GM12891 (cell line): ENCODE measurements at regions not wholly inside any gene's neighbourhood (a gene's known extent, or its start where the extent isn't known, plus 50 kb on each side); places are given as distances from the start of the nearest gene placed in this dataset.

Experiments used
- DNase-seq: peaks from one replicate; pipeline ENCODE4 v3.0.0; 2011; ENCODE audit warnings: low spot score; ENCODE audit not compliant: insufficient read length
- FAIRE-seq: peaks from 2 replicates; lab custom pipeline; 2011; peaks lifted over from hg19 to GRCh38; lab: Jason Lieb, UNC
- PAX5 ChIP-seq: IDR thresholded peaks from 2 replicates; pipeline ENCODE4 v1.6.1; 2011; ENCODE audit warnings: low read length, moderate library complexity, mild to moderate bottlenecking; ENCODE audit not compliant: insufficient read depth, severe bottlenecking
- POLR2A ChIP-seq: IDR thresholded peaks from 2 replicates; pipeline ENCODE4 v1.6.1; 2011; ENCODE audit warnings: low read depth, low read length, control low read depth
- POLR2AphosphoS5 ChIP-seq: IDR thresholded peaks from 2 replicates; pipeline ENCODE4 v1.6.1; 2011; ENCODE audit warnings: low read depth, low read length, control low read depth
- POU2F2 ChIP-seq: IDR thresholded peaks from 2 replicates; pipeline ENCODE4 v1.6.1; 2011; ENCODE audit warnings: low read depth, mild to moderate bottlenecking, control low read depth, low read length, moderate library complexity
- SPI1 ChIP-seq: IDR thresholded peaks from 2 replicates; pipeline ENCODE4 v1.6.1; 2011; ENCODE audit warnings: low read depth, low read length, control low read depth
- TAF1 ChIP-seq: IDR thresholded peaks from 2 replicates; pipeline ENCODE4 v1.6.1; 2011; ENCODE audit warnings: low read depth, low read length, control low read depth

DNA sequence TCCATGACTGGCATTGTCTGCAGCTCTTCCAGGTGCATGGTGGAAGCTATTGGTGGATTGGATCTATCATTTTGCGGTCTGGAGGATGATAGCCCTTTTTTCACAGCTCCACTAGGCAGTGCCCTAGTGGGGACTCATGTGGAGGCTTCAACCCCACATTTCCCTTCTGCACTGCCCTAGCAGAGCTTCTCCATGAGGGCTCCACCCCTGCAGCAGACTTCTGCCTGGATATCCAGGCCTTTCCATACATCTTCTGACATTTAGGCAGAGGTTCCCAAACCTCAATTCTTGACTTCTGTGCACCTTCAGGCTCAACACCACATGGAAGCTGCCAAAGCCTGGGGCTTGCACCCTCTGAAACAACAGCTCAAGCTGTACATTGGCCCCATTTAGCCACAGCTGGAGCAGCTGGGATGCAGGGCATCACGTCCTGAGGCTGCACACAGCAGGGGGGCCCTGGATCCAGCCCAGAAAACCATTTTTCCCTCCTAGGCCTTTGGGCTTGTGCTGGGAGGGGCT, 800.2 kb upstream of the MIR17HG start:
- FAIRE-seq (no peak), DNase-seq (no peak)
- TF ChIP-seq POLR2AphosphoS5 (no peak), PAX5 (no peak), POLR2A (no peak), TAF1 (no peak), POU2F2 (no peak), SPI1 (no peak)

- DNase-seq (no peak), FAIRE-seq (no peak)
- no peak for TF ChIP-seq POLR2A
- TF ChIP-seq TAF1 = no peak
- TF ChIP-seq SPI1 = no peak
- TF ChIP-seq PAX5 = no peak
- no peak for TF ChIP-seq POU2F2
- no peak for TF ChIP-seq POLR2AphosphoS5
These were observed 796.2 kb upstream of the MIR17HG start for GRCh38 chr13:90551253-90551652.

DNA sequence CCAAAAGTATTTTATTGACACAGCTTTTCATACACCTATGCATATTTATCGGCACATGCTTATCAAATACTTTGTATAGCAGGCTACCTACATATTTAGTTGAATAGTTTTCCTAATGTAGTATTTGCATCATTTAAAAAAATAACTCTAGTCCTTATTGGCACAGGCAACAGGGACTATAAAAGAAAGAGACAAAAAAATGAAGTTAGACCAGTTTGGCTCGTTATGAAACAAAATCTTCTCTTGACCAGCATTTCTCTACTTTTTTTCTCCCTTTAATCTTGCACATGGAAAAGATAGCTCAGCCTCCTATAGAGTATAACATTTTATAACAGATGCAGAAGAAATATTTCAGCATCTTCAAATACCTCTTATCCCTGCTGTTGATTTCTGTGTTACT, 794.8 kb upstream of the MIR17HG start:
- TF ChIP-seq PAX5 = no peak
- no peak for TF ChIP-seq POLR2A
- TF ChIP-seq SPI1 = no peak
- no peak for TF ChIP-seq POU2F2
- TF ChIP-seq POLR2AphosphoS5 = no peak
- no peak for TF ChIP-seq TAF1
- DNase-seq (no peak), FAIRE-seq (no peak)

GRCh38 chr13:90553159-90553558, 794.3 kb upstream of the MIR17HG start:
- no peak for TF ChIP-seq POU2F2
- TF ChIP-seq TAF1 = no peak
- TF ChIP-seq SPI1 = no peak
- TF ChIP-seq POLR2A = no peak
- no peak for TF ChIP-seq PAX5
- no peak for TF ChIP-seq POLR2AphosphoS5
- no peak for FAIRE-seq
- DNase-seq = no peak

DNA sequence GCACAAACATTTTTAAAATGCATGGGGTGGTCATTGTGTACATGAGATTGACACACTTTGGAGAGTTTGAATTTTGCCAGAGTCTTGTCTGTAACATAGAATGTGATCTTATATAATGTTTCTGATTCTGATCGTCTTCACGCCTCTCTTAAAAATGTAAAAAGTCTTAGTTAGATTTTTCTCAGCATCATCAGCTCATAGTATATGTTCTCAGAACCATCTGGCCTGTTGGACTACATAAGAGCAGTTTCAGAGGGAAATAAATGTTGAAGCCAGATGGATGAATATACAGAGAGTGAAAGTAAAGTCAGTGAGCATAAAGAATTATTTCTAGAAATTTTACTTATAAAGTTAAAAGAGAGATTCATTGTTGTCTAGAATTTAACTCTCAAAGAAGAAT, 789.9 kb upstream of the MIR17HG start:
- TF ChIP-seq POLR2A (no peak), POU2F2 (no peak), TAF1 (no peak), PAX5 (no peak), SPI1 (no peak), POLR2AphosphoS5 (no peak)
- FAIRE-seq (no peak), DNase-seq (no peak)

DNA sequence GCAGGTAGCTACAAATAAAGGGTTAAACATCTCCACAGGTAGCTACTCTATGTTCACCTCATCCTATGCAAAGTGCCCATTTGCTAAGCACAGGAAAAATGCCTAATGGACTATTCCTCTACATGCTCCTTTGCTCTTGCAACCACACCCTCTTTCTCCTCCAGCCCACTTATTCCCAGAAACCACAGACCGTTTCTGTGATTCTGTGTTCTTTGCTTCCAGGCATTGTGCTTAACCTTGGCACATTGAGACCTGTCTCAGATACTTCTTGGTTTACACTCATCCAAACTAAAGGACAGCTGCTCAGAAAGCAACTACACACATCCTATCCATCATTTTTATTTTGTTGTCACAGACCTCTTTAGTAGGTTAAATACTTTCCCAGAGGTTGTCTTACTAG, 785.0 kb upstream of the MIR17HG start:
- DNase-seq = no peak
- no peak for TF ChIP-seq PAX5
- TF ChIP-seq TAF1 = no peak
- TF ChIP-seq POLR2A = no peak
- no peak for TF ChIP-seq POLR2AphosphoS5
- no peak for TF ChIP-seq SPI1
- no peak for TF ChIP-seq POU2F2
- FAIRE-seq = no peak

GRCh38 chr13:90564096-90564495, 783.4 kb upstream of the MIR17HG start:
- FAIRE-seq (no peak), DNase-seq (no peak)
- TF ChIP-seq POLR2AphosphoS5 (no peak), POU2F2 (no peak), TAF1 (no peak), PAX5 (no peak), SPI1 (no peak), POLR2A (no peak)

DNA sequence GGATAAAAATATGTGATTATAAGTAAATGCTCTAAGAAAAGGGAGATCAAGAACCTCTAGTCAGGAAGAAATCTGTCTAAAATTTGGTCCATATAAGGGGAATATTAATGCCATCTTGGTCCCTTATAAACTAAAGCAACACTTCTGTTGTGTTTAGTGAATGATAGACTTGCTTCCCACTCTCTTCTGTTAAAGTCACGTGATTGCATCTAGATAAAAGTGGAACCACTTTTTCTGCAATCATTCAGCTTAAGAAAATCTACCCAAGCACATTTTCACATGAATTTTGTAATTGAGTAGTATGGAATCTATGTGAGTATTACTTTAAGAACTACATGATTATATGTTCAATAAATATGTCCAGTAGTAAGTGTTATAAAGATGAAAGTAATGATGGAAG, 782.9 kb upstream of the MIR17HG start:
- DNase-seq (no peak), FAIRE-seq (no peak)
- no peak for TF ChIP-seq TAF1

- FAIRE-seq = no peak
- no peak for DNase-seq
- TF ChIP-seq TAF1 (no peak), SPI1 (peak; percentile 91)
These were observed 781.3 kb upstream of the MIR17HG start for GRCh38 chr13:90565985-90566713.

DNA sequence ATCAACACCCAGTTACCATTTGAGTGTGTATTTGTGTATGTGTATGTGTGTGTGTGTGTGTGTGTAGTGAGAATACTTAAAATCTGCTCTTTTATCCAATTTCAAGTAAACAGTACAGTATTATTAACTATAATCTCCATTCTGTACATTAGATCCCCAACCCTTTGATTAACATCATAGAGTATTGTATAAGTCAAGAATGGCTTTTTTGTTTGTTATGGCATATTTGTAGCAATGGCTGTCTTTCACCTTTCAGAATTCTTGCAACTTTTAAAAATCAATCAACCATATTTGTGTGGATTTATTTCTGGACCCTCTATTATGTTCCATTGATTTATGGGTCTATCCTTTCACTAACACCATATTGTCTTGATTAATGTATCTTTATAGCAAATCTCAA, 779.3 kb upstream of the MIR17HG start:
- no peak for TF ChIP-seq PAX5
- TF ChIP-seq SPI1 = no peak
- no peak for TF ChIP-seq POLR2AphosphoS5
- TF ChIP-seq TAF1 = no peak
- TF ChIP-seq POLR2A = no peak
- no peak for TF ChIP-seq POU2F2
- FAIRE-seq (no peak), DNase-seq (no peak)
